SK-N-SH (cell line): ENCODE measurements at regions not wholly inside any gene's neighbourhood (a gene's known extent, or its start where the extent isn't known, plus 50 kb on each side); places are given as distances from the start of the nearest gene placed in this dataset.

Experiments used
- CTCF ChIA-PET: fragments of 300-600, 350-600 bp; formaldehyde crosslinking; extraction: SDS; loops from one replicate; lab custom pipeline; 2021; lab: Yijun Ruan, JAX
- POLR2A ChIA-PET: fragments of 350-600 bp; sonication (Branson Sonifier 250); formaldehyde crosslinking; extraction: SDS; loops from one replicate; lab custom pipeline; 2020; ENCODE audit warnings: antibody characterized with exemption, inconsistent platforms; lab: Yijun Ruan, JAX
- DNase-seq: peaks from one replicate; pipeline ENCODE4 v3.0.0; 2012
- H2AFZ ChIP-seq: fragments of 200-600 bp; sonication (generic); 2 replicates; pipeline ENCODE4 v1.8.1; 2016; ENCODE audit warnings: antibody characterized with exemption, mild to moderate bottlenecking, low read depth
- H3F3A ChIP-seq: fragments of 200-600 bp; sonication (generic); replicated peaks from 2 replicates; pipeline ENCODE3; 2016; ENCODE audit warnings: antibody characterized with exemption, mild to moderate bottlenecking; ENCODE audit not compliant: insufficient read depth
- H3K27ac ChIP-seq, 2 experiments: fragments of 200-500 bp in 1 of 2; fragments of 200-600 bp in 1 of 2; sonication (Bioruptor generic) in 1 of 2; sonication (generic), shearing (Covaris generic) in 1 of 2; 2 replicates each; pipeline versions ENCODE4 v1.5.1 to v1.6.1; 2014 to 2016; ENCODE audit warnings: low read depth in 2 of 2, inconsistent platforms in 1 of 2, low read length in 1 of 2, mild to moderate bottlenecking in 1 of 2, mixed read lengths in 1 of 2
- H3K27me3 ChIP-seq: fragments of 200-600 bp; sonication (generic), shearing (Covaris generic); 2 replicates; pipeline ENCODE4 v1.6.1; 2016; ENCODE audit warnings: mixed run types; ENCODE audit not compliant: insufficient read depth
- H3K36me3 ChIP-seq, 2 experiments: fragments of 200-500 bp in 1 of 2; fragments of 200-600 bp in 1 of 2; sonication (Bioruptor generic) in 1 of 2; sonication (generic) in 1 of 2; replicated peaks in 1 of 2; 2 replicates each; pipeline versions ENCODE3 to v1.5.1; 2014 to 2016; ENCODE audit warnings: low read length in 1 of 2, mild to moderate bottlenecking in 1 of 2; ENCODE audit not compliant: insufficient read depth in 2 of 2, control insufficient read depth in 1 of 2
- H3K4me1 ChIP-seq, 2 experiments: fragments of 200-500 bp in 1 of 2; fragments of 200-600 bp in 1 of 2; sonication (Bioruptor generic) in 1 of 2; sonication (generic), shearing (Covaris generic) in 1 of 2; 2 replicates each; pipeline versions ENCODE4 v1.5.1 to v1.6.1; 2014 to 2016; ENCODE audit warnings: low read depth in 1 of 2, low read length in 1 of 2, mixed run types in 1 of 2; ENCODE audit not compliant: insufficient read depth in 2 of 2, control insufficient read depth in 1 of 2
- H3K4me2 ChIP-seq: fragments of 200-600 bp; sonication (generic), shearing (Covaris generic); 2 replicates; pipeline ENCODE4 v1.6.1; 2017; ENCODE audit warnings: mixed run types
- H3K4me3 ChIP-seq, 2 experiments: fragments of 200-500 bp in 1 of 2; fragments of 200-600 bp in 1 of 2; sonication (Bioruptor generic) in 1 of 2; sonication (generic), shearing (Covaris generic) in 1 of 2; 2 replicates each; pipeline versions ENCODE4 v1.5.1 to v1.8.1; 2014 to 2016; ENCODE audit warnings: low read depth in 2 of 2, inconsistent platforms in 1 of 2, low read length in 1 of 2, mild to moderate bottlenecking in 1 of 2, mixed read lengths in 1 of 2, moderate library complexity in 1 of 2
- H3K79me2 ChIP-seq: fragments of 200-600 bp; sonication (generic); 2 replicates; pipeline ENCODE4 v1.8.1; 2017; ENCODE audit warnings: mild to moderate bottlenecking; ENCODE audit not compliant: insufficient read depth
- H3K9ac ChIP-seq: fragments of 200-600 bp; sonication (generic); 2 replicates; pipeline ENCODE4 v1.6.1; 2017; ENCODE audit warnings: mixed run types
- H3K9me2 ChIP-seq: fragments of 200-600 bp; sonication (generic); 2 replicates; pipeline ENCODE4 v1.6.1; 2017; ENCODE audit warnings: mixed run types
- H3K9me3 ChIP-seq: fragments of 200-600 bp; sonication (generic); 2 replicates; pipeline ENCODE4 v1.6.1; 2017; ENCODE audit warnings: mixed run types, mild to moderate bottlenecking, moderate library complexity
- H4K20me1 ChIP-seq: fragments of 200-600 bp; sonication (generic); 2 replicates; pipeline ENCODE4 v1.6.1; 2017; ENCODE audit warnings: mild to moderate bottlenecking, mixed run types; ENCODE audit not compliant: insufficient read depth
- CHD2 ChIP-seq: fragments of 150-350 bp; IDR thresholded peaks from 2 replicates; pipeline ENCODE4 v1.6.1; 2018; ENCODE audit warnings: low read length; ENCODE audit not compliant: partially characterized antibody
- CTCF ChIP-seq: fragments of 200-600 bp; sonication (generic); IDR thresholded peaks from 2 replicates; pipeline ENCODE4 v1.6.1; 2017; ENCODE audit warnings: antibody characterized with exemption, mild to moderate bottlenecking, moderate library complexity
- ELF1 ChIP-seq: IDR thresholded peaks from 2 replicates; pipeline ENCODE4 v1.4.0; 2012
- EP300 ChIP-seq, 2 experiments: IDR thresholded peaks; 2 replicates each; pipeline versions ENCODE4 v1.4.0 to v1.6.1; 2012; ENCODE audit warnings: borderline replicate concordance in 1 of 2, low read depth in 1 of 2, low read length in 1 of 2
- EZH2phosphoT487 ChIP-seq: fragments of 200-600 bp; sonication (generic); IDR thresholded peaks from 2 replicates; pipeline ENCODE4 v1.6.1; 2017; ENCODE audit warnings: low read depth, mixed run types, mild to moderate bottlenecking, antibody characterized with exemption, moderate library complexity, borderline replicate concordance
- GATA2 ChIP-seq: sonication (generic); formaldehyde crosslinking; IDR thresholded peaks from 2 replicates; pipeline ENCODE4 v1.5.0; 2020; ENCODE audit warnings: mild to moderate bottlenecking, missing genetic modification reagents
- IRF3 ChIP-seq: fragments of 150-350 bp; IDR thresholded peaks from 2 replicates; pipeline ENCODE4 v1.6.1; 2016; ENCODE audit warnings: mild to moderate bottlenecking, low read depth, low read length
- JUND ChIP-seq: IDR thresholded peaks from 2 replicates; pipeline ENCODE4 v1.4.0; 2012
- MEF2A ChIP-seq: IDR thresholded peaks from 2 replicates; pipeline ENCODE4 v1.4.0; 2012; ENCODE audit warnings: low read depth, borderline replicate concordance
- NFIC ChIP-seq: IDR thresholded peaks from 2 replicates; pipeline ENCODE4 v1.4.0; 2012; ENCODE audit warnings: borderline replicate concordance
- NRF1 ChIP-seq: IDR thresholded peaks from 2 replicates; pipeline ENCODE4 v1.6.1; 2012; ENCODE audit warnings: low read depth, mild to moderate bottlenecking, low read length
- POLR2AphosphoS5 ChIP-seq: IDR thresholded peaks from 2 replicates; pipeline ENCODE4 v1.6.1; 2012; ENCODE audit warnings: low read depth, low read length
- REST ChIP-seq: IDR thresholded peaks from 2 replicates; pipeline ENCODE4 v1.6.1; 2012; ENCODE audit warnings: mild to moderate bottlenecking, low read depth, low read length, moderate library complexity
- RFX5 ChIP-seq: IDR thresholded peaks from 2 replicates; pipeline ENCODE4 v1.6.1; 2012; ENCODE audit warnings: mild to moderate bottlenecking, improper control_type of control experiment, low read length
- SMC3 ChIP-seq: IDR thresholded peaks from 2 replicates; pipeline ENCODE4 v1.6.1; 2012; ENCODE audit warnings: low read depth, low read length, improper control_type of control experiment
- TCF12 ChIP-seq: IDR thresholded peaks from 2 replicates; pipeline ENCODE4 v1.4.0; 2012
- ZBTB33 ChIP-seq: IDR thresholded peaks from 2 replicates; pipeline ENCODE4 v1.4.0; 2012; ENCODE audit warnings: low read depth, borderline replicate concordance
- WGBS: methylation state at CpG from one replicate; pipeline ENCODE4 v1.1.6; 2017; ENCODE audit warnings: low lambda C conversion rate; 5-methylcytosine and 5-hydroxymethylcytosine counted together

GRCh38 chr3:110227991-110228390, 843.6 kb upstream of the NECTIN3 start:
- POLR2A ChIA-PET = no interaction called here

More at GRCh38 chr3:110227991-110228390, 843.6 kb upstream of the NECTIN3 start:
- H2AFZ ChIP-seq = no peak overlapping the region
- H4K20me1 ChIP-seq = no peaks in the 10 kb centered on the region
- H3K9me3 ChIP-seq = no peaks in the 10 kb centered on the region
- no peaks in the 10 kb centered on the region for H3K79me2 ChIP-seq
- DNase-seq = no peak
- H3F3A ChIP-seq = no peaks in the 10 kb centered on the region
- no peaks in the 10 kb centered on the region for H3K27me3 ChIP-seq
- CTCF ChIA-PET = no interaction called here
- WGBS = 73% methylated on average over 4 of the region's 4 CpGs
- no peaks in the 10 kb centered on the region for H3K4me1 ChIP-seq
- no peak overlapping the region for H3K9ac ChIP-seq
- no peak overlapping the region for H3K4me3 ChIP-seq
- TF ChIP-seq IRF3 = no peak
- TF ChIP-seq NFIC = no peak
- TF ChIP-seq GATA2 = no peak
- no peak for TF ChIP-seq POLR2AphosphoS5
- no peak for TF ChIP-seq CHD2
- TF ChIP-seq REST = no peak
- TF ChIP-seq CTCF = no peak
- no peak for TF ChIP-seq ELF1
- no peak for TF ChIP-seq TCF12
- no peak for TF ChIP-seq EP300 (IDR thresholded peaks at IDR 0.05; ENCODE audit: borderline replicate concordance in 1 of 2, low read depth in 1 of 2, low read length in 1 of 2)
- TF ChIP-seq MEF2A = no peak
- TF ChIP-seq ZBTB33 = no peak
- no peak for TF ChIP-seq SMC3
- no peak for TF ChIP-seq EZH2phosphoT487
- TF ChIP-seq NRF1 = no peak
- no peak for TF ChIP-seq JUND
- TF ChIP-seq RFX5 = no peak
- H3K27ac ChIP-seq = no peak overlapping the region
- H3K4me2 ChIP-seq = no peak overlapping the region
- H3K36me3 ChIP-seq = no peaks in the 10 kb centered on the region
- no peaks in the 10 kb centered on the region for H3K9me2 ChIP-seq
